SU-DHL-6 (cell line): ENCODE measurements at regions not wholly inside any gene's neighbourhood (a gene's known extent, or its start where the extent isn't known, plus 50 kb on each side); places are given as distances from the start of the nearest gene placed in this dataset.

ENCODE experiments used
- EZH2phosphoT487 ChIP-seq: fragments of 200-600 bp; sonication (generic), shearing (Covaris generic); conservative IDR thresholded peaks from 2 replicates; pipeline ENCODE4 v1.6.1; 2018; ENCODE audit warnings: mild to moderate bottlenecking, antibody characterized with exemption, low read length, moderate library complexity, mixed read lengths
- TF ChIP-seq, protein P1 (sequence below): fragments of 200-600 bp; sonication (generic); IDR thresholded peaks from one replicate; pipeline ENCODE4 v1.5.1; 2017; ENCODE audit warnings: antibody characterized with exemption, mild to moderate bottlenecking, low read length, moderate library complexity; ENCODE audit not compliant: insufficient read depth, poor library complexity, severe bottlenecking

DNA sequence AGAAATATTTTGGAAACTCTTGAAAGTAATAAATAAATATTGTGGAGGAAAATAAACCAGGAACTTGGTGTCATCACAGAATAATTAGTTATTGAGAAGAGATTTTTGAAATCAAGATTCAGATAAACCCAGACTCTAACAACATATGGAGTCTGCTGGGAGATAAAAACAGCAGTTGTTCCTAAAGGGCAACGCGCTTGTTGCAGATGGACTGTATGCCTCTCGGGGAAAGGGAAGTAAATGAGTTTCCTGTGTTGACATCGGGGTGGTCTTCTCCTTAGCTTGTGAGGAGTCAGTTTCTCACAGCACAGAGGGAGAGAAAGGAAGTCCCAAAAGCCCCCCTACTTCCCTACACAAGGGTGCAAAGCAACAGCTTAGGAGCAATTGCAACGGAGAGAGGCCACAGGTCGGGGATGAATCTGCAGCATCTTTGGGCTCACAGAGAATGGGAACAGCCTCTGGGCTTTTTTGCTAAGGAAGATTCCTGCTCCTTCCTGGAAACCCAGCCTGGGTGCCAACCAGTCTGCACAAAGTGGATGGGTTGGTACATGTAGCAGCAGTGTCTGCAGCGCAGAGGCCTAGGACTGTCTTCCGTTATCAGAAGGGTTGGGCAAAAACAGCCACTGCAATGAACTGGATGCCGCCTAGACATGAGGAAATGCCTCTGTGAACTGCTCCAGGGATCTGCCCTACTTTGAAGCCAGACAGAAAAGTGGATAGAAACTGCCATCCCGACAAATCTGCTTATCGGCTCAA is 603.0 kb upstream of the NRSN1 start:
- TF ChIP-seq, protein P1, sequence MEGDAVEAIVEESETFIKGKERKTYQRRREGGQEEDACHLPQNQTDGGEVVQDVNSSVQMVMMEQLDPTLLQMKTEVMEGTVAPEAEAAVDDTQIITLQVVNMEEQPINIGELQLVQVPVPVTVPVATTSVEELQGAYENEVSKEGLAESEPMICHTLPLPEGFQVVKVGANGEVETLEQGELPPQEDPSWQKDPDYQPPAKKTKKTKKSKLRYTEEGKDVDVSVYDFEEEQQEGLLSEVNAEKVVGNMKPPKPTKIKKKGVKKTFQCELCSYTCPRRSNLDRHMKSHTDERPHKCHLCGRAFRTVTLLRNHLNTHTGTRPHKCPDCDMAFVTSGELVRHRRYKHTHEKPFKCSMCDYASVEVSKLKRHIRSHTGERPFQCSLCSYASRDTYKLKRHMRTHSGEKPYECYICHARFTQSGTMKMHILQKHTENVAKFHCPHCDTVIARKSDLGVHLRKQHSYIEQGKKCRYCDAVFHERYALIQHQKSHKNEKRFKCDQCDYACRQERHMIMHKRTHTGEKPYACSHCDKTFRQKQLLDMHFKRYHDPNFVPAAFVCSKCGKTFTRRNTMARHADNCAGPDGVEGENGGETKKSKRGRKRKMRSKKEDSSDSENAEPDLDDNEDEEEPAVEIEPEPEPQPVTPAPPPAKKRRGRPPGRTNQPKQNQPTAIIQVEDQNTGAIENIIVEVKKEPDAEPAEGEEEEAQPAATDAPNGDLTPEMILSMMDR, result no peak
- no peak for TF ChIP-seq EZH2phosphoT487
